HepG2 (cell line): ENCODE measurements at regions not wholly inside any gene's neighbourhood (a gene's known extent, or its start where the extent isn't known, plus 50 kb on each side); places are given as distances from the start of the nearest gene placed in this dataset.

Experiments used
- ATAC-seq: fragments of 200-7000 bp; cut with Tn5 transposase; 3 replicates; pipeline ENCODE4 v1.9.1; 2020; ENCODE audit warnings: mild to moderate bottlenecking, moderate library complexity
- BruUV-seq: library from RNA; stranded (reverse); fragments of 400-500 nt; replicated peaks from 2 replicates; lab custom pipeline; 2021; lab: Mats Ljungman, UMichigan
- CTCF ChIA-PET: fragments of 300-600 bp; formaldehyde crosslinking; extraction: SDS; loops from one replicate; lab custom pipeline; 2021; ENCODE audit warnings: low total read pairs, inconsistent platforms, low intra/inter-chr PET ratio; lab: Yijun Ruan, JAX
- POLR2A ChIA-PET: fragments of 350-600 bp; sonication (Branson Sonifier 250); formaldehyde crosslinking; loops from one replicate; lab custom pipeline; 2020; ENCODE audit warnings: antibody characterized with exemption, inconsistent platforms; lab: Yijun Ruan, JAX
- DNase-seq: peaks from one replicate; pipeline ENCODE4 v3.0.0-alpha.2; 2015; ENCODE audit warnings: low spot score
- FAIRE-seq: peaks from 3 replicates; lab custom pipeline; 2011; peaks lifted over from hg19 to GRCh38; lab: Jason Lieb, UNC
- H2AFZ ChIP-seq: one replicate; pipeline ENCODE4 v1.6.1; 2011; ENCODE audit warnings: low read length, inconsistent platforms
- H3K27ac ChIP-seq: fragments of 300-600 bp; 3 replicates; pipeline ENCODE4 v1.8.0; 2011; ENCODE audit warnings: mixed run types, mild to moderate bottlenecking, mixed read lengths, low read length, inconsistent platforms; ENCODE audit not compliant: insufficient read depth; ENCODE audit errors: extremely low read length
- H3K27me3 ChIP-seq, 2 experiments: fragments of 200-600 bp in 1 of 2; 2 replicates in 1 of 2; 3 replicates in 1 of 2; pipeline versions ENCODE4 v1.6.0 to v1.8.0; 2011; ENCODE audit warnings: low read length in 2 of 2, mild to moderate bottlenecking in 2 of 2, moderate library complexity in 2 of 2, inconsistent platforms in 1 of 2; ENCODE audit not compliant: insufficient read depth in 2 of 2, control insufficient read depth in 1 of 2
- H3K36me3 ChIP-seq, 2 experiments: fragments of 200-600 bp in 1 of 2; replicated peaks in 1 of 2; 2 replicates in 1 of 2; 3 replicates in 1 of 2; pipeline versions ENCODE4 v1.5.1 to v1.8.0; 2011; ENCODE audit warnings: low read length in 2 of 2, inconsistent platforms in 1 of 2; ENCODE audit not compliant: insufficient read depth in 2 of 2, control insufficient read depth in 1 of 2
- H3K4me1 ChIP-seq: 2 replicates; pipeline ENCODE4 v1.5.1; 2012; ENCODE audit warnings: low read length, inconsistent platforms; ENCODE audit not compliant: insufficient read depth
- H3K4me2 ChIP-seq: 2 replicates; pipeline ENCODE4 v1.6.0; 2011; ENCODE audit warnings: low read depth, low read length, inconsistent platforms
- H3K4me3 ChIP-seq, 3 experiments: fragments of 200-600 bp in 1 of 3; sonication (generic), shearing (Covaris generic) in 1 of 3; replicated peaks in 1 of 3; 2 replicates each; pipeline ENCODE4 v1.5.1; 2011 to 2016; ENCODE audit warnings: low read length in 3 of 3, inconsistent platforms in 2 of 3, low read depth in 2 of 3, mild to moderate bottlenecking in 2 of 3, control low read depth in 1 of 3, mixed read lengths in 1 of 3; ENCODE audit not compliant: insufficient read depth in 1 of 3
- H3K79me2 ChIP-seq: one replicate; pipeline ENCODE4 v1.6.1; 2011; ENCODE audit warnings: low read length, inconsistent platforms; ENCODE audit not compliant: insufficient read depth
- H3K9ac ChIP-seq: 2 replicates; pipeline ENCODE4 v1.6.0; 2011; ENCODE audit warnings: mild to moderate bottlenecking, low read depth, low read length, inconsistent platforms; ENCODE audit not compliant: insufficient read depth
- H3K9me3 ChIP-seq: 2 replicates; pipeline ENCODE4 v1.5.1; 2012; ENCODE audit warnings: mild to moderate bottlenecking, low read length
- H4K20me1 ChIP-seq: 2 replicates; pipeline ENCODE4 v1.6.0; 2011; ENCODE audit warnings: inconsistent platforms, mild to moderate bottlenecking, low read length, moderate library complexity; ENCODE audit not compliant: insufficient read depth
- CAMTA2 ChIP-seq: sonication (generic); formaldehyde crosslinking; IDR thresholded peaks from 2 replicates; pipeline ENCODE4 v1.4.0; 2020; ENCODE audit warnings: mild to moderate bottlenecking, missing genetic modification reagents, borderline replicate concordance
- IKZF5 ChIP-seq: IDR thresholded peaks from 2 replicates; pipeline ENCODE4 v1.6.1; 2018; ENCODE audit warnings: missing genetic modification reagents, mild to moderate bottlenecking, missing compliant biosample characterization
- KLF16 ChIP-seq, 2 experiments: sonication (generic) in 1 of 2; formaldehyde crosslinking in 1 of 2; IDR thresholded peaks; 2 replicates each; pipeline versions ENCODE4 v1.6.1 to v1.8.0; 2016 to 2023; ENCODE audit warnings: missing genetic modification reagents in 2 of 2, missing compliant biosample characterization in 1 of 2
- MAF1 ChIP-seq: sonication (generic); formaldehyde crosslinking; IDR thresholded peaks from 2 replicates; pipeline ENCODE4 v1.5.0; 2020; ENCODE audit warnings: missing genetic modification reagents, borderline replicate concordance
- RBAK ChIP-seq: sonication (generic); formaldehyde crosslinking; IDR thresholded peaks from 2 replicates; pipeline ENCODE4 v1.5.1; 2020; ENCODE audit warnings: mild to moderate bottlenecking, missing genetic modification reagents
- SNAI1 ChIP-seq: sonication (generic); formaldehyde crosslinking; IDR thresholded peaks from 2 replicates; pipeline ENCODE4 v1.5.0; 2020; ENCODE audit warnings: mild to moderate bottlenecking, missing genetic modification reagents, borderline replicate concordance
- ZBTB8A ChIP-seq: sonication (generic); formaldehyde crosslinking; IDR thresholded peaks from 2 replicates; pipeline ENCODE4 v1.4.0; 2020; ENCODE audit warnings: mild to moderate bottlenecking, low read depth, missing genetic modification reagents, borderline replicate concordance
- ZFP36L2 ChIP-seq: sonication (generic); formaldehyde crosslinking; IDR thresholded peaks from 2 replicates; pipeline ENCODE4 v1.4.0; 2020; ENCODE audit warnings: missing genetic modification reagents
- ZNF670 ChIP-seq: sonication (generic); formaldehyde crosslinking; IDR thresholded peaks from 2 replicates; pipeline ENCODE4 v1.8.0; 2022; ENCODE audit warnings: mild to moderate bottlenecking, missing genetic modification reagents, borderline replicate concordance
- WGBS: methylation state at CpG from one replicate; pipeline ENCODE4 v1.1.6; 2017; ENCODE audit warnings: low lambda C conversion rate; 5-methylcytosine and 5-hydroxymethylcytosine counted together
- in situ Hi-C: cut with HindIII; loops from 2 replicates; pipeline ENCODE4 v1.10.0; 2017; ENCODE audit warnings: low pct_unique_long_range_greater_than_20kb; ENCODE audit not compliant: extremely low pct_ligation_motif_present
- intact Hi-C: fragments of 100-400 bp; cut with micrococcal nuclease; formaldehyde crosslinking; loops from one replicate; pipeline ENCODE4 v1.10.0; 2022; ENCODE audit not compliant: unreplicated experiment

- FAIRE-seq (no peak), ATAC-seq (no peak), DNase-seq (no peak)
- Histone ChIP-seq H2AFZ (no peak overlapping the region), H3K9me3 (no peaks in the 10 kb centered on the region), H4K20me1 (no peaks in the 10 kb centered on the region), H3K9ac (no peak overlapping the region), H3K4me1 (0 out of 2 replicates have a peak, but pooled peaks cover 6% of the 10 kb centered on the region), H3K27me3 (0 out of 5 replicates have a peak, but pooled peaks cover 0 to 4% of the 10 kb centered on the region in 2 experiments), H3K27ac (no peak overlapping the region), H3K36me3 (no peaks in the 10 kb centered on the region), H3K4me3 (no peak overlapping the region), H3K79me2 (no peaks in the 10 kb centered on the region), H3K4me2 (no peak overlapping the region)
- ChIA-PET CTCF (no interaction called here), POLR2A (no interaction called here)
- intact Hi-C loops (no loop called here), in situ Hi-C loops (no loop called here)
- no TSS peak for BruUV-seq
- TF ChIP-seq IKZF5 (no peak), RBAK (CRISPR knock-in tag) (no peak), MAF1 (no peak), CAMTA2 (CRISPR knock-in tag) (no peak), SNAI1 (CRISPR knock-in tag) (no peak), KLF16 (CRISPR knock-in tag; IDR thresholded peaks at IDR 0.05) (no peak), ZBTB8A (CRISPR knock-in tag) (no peak)
- 0% methylated on average over 7 of the region's 7 CpGs for WGBS
Observed at GRCh38 chr1:217096200-217096599, 373.0 kb upstream of the ESRRG start.

- intact Hi-C loops (no loop called here), in situ Hi-C loops (no loop called here)
- Histone ChIP-seq H3K36me3 (no peaks in the 10 kb centered on the region), H3K27me3 (peaks cover 0 to 8% of the 10 kb centered on the region in 2 experiments; a peak in 1 of 5 replicates), H3K9ac (no peak overlapping the region), H4K20me1 (no peaks in the 10 kb centered on the region), H3K9me3 (no peaks in the 10 kb centered on the region), H3K4me3 (no peak overlapping the region), H3K79me2 (no peaks in the 10 kb centered on the region), H2AFZ (no peak overlapping the region), H3K4me2 (no peak overlapping the region), H3K4me1 (0 out of 2 replicates have a peak, but pooled peaks cover 6% of the 10 kb centered on the region), H3K27ac (no peak overlapping the region)
- 2% methylated on average over 2 of the region's 2 CpGs for WGBS
- TF ChIP-seq ZFP36L2, result no peak
- no peak for TF ChIP-seq ZNF670 (CRISPR knock-in tag)
- no peak for ATAC-seq
- BruUV-seq, result no TSS peak
- ChIA-PET POLR2A (no interaction called here), CTCF (no interaction called here)
- no peak for DNase-seq
- no peak for FAIRE-seq
Observed at GRCh38 chr1:217095050-217095622, 371.9 kb upstream of the ESRRG start.
